ENCODE measurements at regions not wholly inside any gene's neighbourhood (a gene's known extent, or its start where the extent isn't known, plus 50 kb on each side); places are given as distances from the start of the nearest gene placed in this dataset.

DNA sequence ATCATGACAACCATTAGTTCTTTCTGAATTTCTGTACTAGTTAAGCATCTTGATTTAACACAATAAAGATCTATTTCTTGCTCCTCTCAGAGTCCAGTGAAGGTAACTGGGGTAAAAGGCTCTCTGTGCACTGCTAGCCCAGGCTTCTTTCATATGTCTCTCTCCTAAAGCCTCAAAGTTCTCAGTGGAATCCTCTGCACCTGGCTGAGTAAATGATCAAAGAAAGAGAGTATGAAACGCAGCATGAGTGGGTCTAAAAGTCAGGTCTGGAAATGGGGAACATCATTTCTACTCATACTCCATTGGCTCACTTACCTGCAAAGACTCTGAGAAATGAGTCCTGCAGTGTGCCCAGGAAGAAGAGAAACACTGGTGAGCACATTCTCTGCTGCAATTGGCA, 418.5 kb downstream of the PTPRC start:
- Histone ChIP-seq H3K4me2 (no peak overlapping the region), H4K20me1 (ENCODE audit: insufficient read depth) (no peaks in the 10 kb centered on the region), H3K27me3 (ENCODE audit: insufficient read depth, low read depth) (no peaks in the 10 kb centered on the region), H3K4me1 (ENCODE audit: low read depth, poor library complexity, severe bottlenecking) (peaks cover 24% of the 10 kb centered on the region), H3K9ac (no peak overlapping the region), H3K36me3 (ENCODE audit: insufficient read depth) (no peaks in the 10 kb centered on the region), H2AFZ (ENCODE audit: low read depth) (no peak overlapping the region), H3K79me2 (ENCODE audit: insufficient read depth, low read depth) (no peaks in the 10 kb centered on the region), H3K27ac (no peak overlapping the region; the same call in 1 of the 2 replicates), H3K4me3 (IDR thresholded peaks at IDR 0.05; ENCODE audit: insufficient read depth, low read depth, low read length) (no peak overlapping the region)
- TF ChIP-seq CTCF (conservative IDR thresholded peaks at IDR 0.05; ENCODE audit: low read depth, low read length), result no peak

DNA sequence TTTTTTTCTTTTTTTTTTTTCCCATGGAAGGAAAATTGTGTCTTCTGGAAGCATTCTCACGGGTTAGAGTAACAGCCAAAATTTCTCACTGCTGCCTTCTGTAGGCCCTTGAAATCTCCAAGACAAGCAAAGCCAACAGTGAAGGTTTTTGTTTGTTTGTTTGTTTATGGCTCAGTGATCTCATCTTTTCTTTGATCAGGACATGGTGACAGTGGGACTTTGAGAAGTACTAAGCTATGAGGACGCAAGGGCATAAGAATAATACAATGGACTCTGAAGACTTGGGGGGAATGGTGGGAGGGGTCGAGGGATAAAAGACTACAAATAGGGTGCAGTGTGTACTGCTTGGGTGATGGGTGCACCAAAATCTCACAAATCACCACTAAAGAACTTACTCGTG, 419.4 kb downstream of the PTPRC start:
- H2AFZ ChIP-seq (ENCODE audit: low read depth), result no peak overlapping the region
- H3K36me3 ChIP-seq (ENCODE audit: insufficient read depth), result no peaks in the 10 kb centered on the region
- H3K4me2 ChIP-seq, result no peak overlapping the region
- H3K4me1 ChIP-seq (ENCODE audit: low read depth, poor library complexity, severe bottlenecking), result peaks cover 33% of the 10 kb centered on the region
- no peak overlapping the region for H3K9ac ChIP-seq
- no peak overlapping the region for H3K27ac ChIP-seq
- H3K79me2 ChIP-seq (ENCODE audit: insufficient read depth, low read depth), result no peaks in the 10 kb centered on the region
- no peaks in the 10 kb centered on the region for H4K20me1 ChIP-seq (ENCODE audit: insufficient read depth)
- no peak for TF ChIP-seq CTCF (conservative IDR thresholded peaks at IDR 0.05; ENCODE audit: low read depth, low read length)
- H3K27me3 ChIP-seq (ENCODE audit: insufficient read depth, low read depth), result no peaks in the 10 kb centered on the region
- H3K4me3 ChIP-seq (IDR thresholded peaks at IDR 0.05; ENCODE audit: insufficient read depth, low read depth, low read length), result no peak overlapping the region

- Histone ChIP-seq H4K20me1 (ENCODE audit: insufficient read depth) (no peaks in the 10 kb centered on the region), H3K9ac (no peak overlapping the region), H3K27ac (no peak overlapping the region), H3K4me2 (no peak overlapping the region), H3K36me3 (ENCODE audit: insufficient read depth) (no peaks in the 10 kb centered on the region), H3K4me1 (ENCODE audit: low read depth, poor library complexity, severe bottlenecking) (peaks cover 78% of the 10 kb centered on the region), H2AFZ (ENCODE audit: low read depth) (0 out of 2 replicates have a peak overlapping the region, but pooled peaks have one; percentile 2), H3K4me3 (IDR thresholded peaks at IDR 0.05; ENCODE audit: insufficient read depth, low read depth, low read length) (no peak overlapping the region), H3K27me3 (ENCODE audit: insufficient read depth, low read depth) (no peaks in the 10 kb centered on the region), H3K79me2 (ENCODE audit: insufficient read depth, low read depth) (no peaks in the 10 kb centered on the region)
- no peak for TF ChIP-seq CTCF (conservative IDR thresholded peaks at IDR 0.05; ENCODE audit: low read depth, low read length)
Observed at GRCh38 chr1:199064971-199065370, 426.1 kb downstream of the PTPRC start.

- Histone ChIP-seq H2AFZ (ENCODE audit: low read depth) (peak overlapping the region; percentile 29), H3K4me1 (ENCODE audit: low read depth, poor library complexity, severe bottlenecking) (peaks cover 75% of the 10 kb centered on the region), H3K79me2 (ENCODE audit: insufficient read depth, low read depth) (no peaks in the 10 kb centered on the region), H3K36me3 (ENCODE audit: insufficient read depth) (no peaks in the 10 kb centered on the region), H3K27me3 (ENCODE audit: insufficient read depth, low read depth) (no peaks in the 10 kb centered on the region), H4K20me1 (ENCODE audit: insufficient read depth) (no peaks in the 10 kb centered on the region), H3K9ac (peak overlapping the region; percentile 53), H3K27ac (peak overlapping the region; percentile 66), H3K4me2 (peak overlapping the region; percentile 74), H3K4me3 (IDR thresholded peaks at IDR 0.05; ENCODE audit: insufficient read depth, low read depth, low read length) (peak overlapping the region; percentile 76)
- TF ChIP-seq CTCF (conservative IDR thresholded peaks at IDR 0.05; ENCODE audit: low read depth, low read length), result no peak
Observed at GRCh38 chr1:199067483-199067882, 428.6 kb downstream of the PTPRC start.
